ENCODE measurements at regions not wholly inside any gene's neighbourhood (a gene's known extent, or its start where the extent isn't known, plus 50 kb on each side); places are given as distances from the start of the nearest gene placed in this dataset.
"Not testable (repeated sequence)": the region's sequence is repeated elsewhere in the genome, so short reads cannot be mapped to it uniquely, and the experiment has no call there.

GRCh38 chr17:68693466-68693865, 92.3 kb upstream of the FAM20A start:
- no peak for DNase-seq
- in situ Hi-C loops (cut with HindIII; ENCODE audit: low pct_ligation_motif_present, low pct_unique_long_range_greater_than_20kb, low sequenced_read_pairs): no loop called here

- no peak for DNase-seq
- in situ Hi-C loops (cut with HindIII; ENCODE audit: low pct_ligation_motif_present, low pct_unique_long_range_greater_than_20kb, low sequenced_read_pairs): no loop called here
Observed at GRCh38 chr17:68686108-68686988, 85.2 kb upstream of the FAM20A start.

- no peak for DNase-seq
- in situ Hi-C loops (cut with HindIII; ENCODE audit: low pct_ligation_motif_present, low pct_unique_long_range_greater_than_20kb, low sequenced_read_pairs): no loop called here
Observed at GRCh38 chr17:68684949-68685357, 83.8 kb upstream of the FAM20A start.

GRCh38 chr17:68682903-68683302, 81.7 kb upstream of the FAM20A start:
- in situ Hi-C loops (cut with HindIII; ENCODE audit: low pct_ligation_motif_present, low pct_unique_long_range_greater_than_20kb, low sequenced_read_pairs): no loop called here
- DNase-seq: no peak

- in situ Hi-C loops (cut with HindIII; ENCODE audit: low pct_ligation_motif_present, low pct_unique_long_range_greater_than_20kb, low sequenced_read_pairs): no loop called here
- DNase-seq: no peak
Observed at GRCh38 chr17:68679882-68680281, 78.7 kb upstream of the FAM20A start.

GRCh38 chr17:68676856-68677255, 75.7 kb upstream of the FAM20A start:
- DNase-seq: no peak
- in situ Hi-C loops (cut with HindIII; ENCODE audit: low pct_ligation_motif_present, low pct_unique_long_range_greater_than_20kb, low sequenced_read_pairs): no loop called here

- no peak for DNase-seq
- in situ Hi-C loops (cut with HindIII; ENCODE audit: low pct_ligation_motif_present, low pct_unique_long_range_greater_than_20kb, low sequenced_read_pairs): no loop called here
Observed at GRCh38 chr17:68675723-68676122, 74.6 kb upstream of the FAM20A start.

- in situ Hi-C loops (cut with HindIII; ENCODE audit: low pct_ligation_motif_present, low pct_unique_long_range_greater_than_20kb, low sequenced_read_pairs): no loop called here
- no peak for DNase-seq
Observed at GRCh38 chr17:68674029-68674925, 73.1 kb upstream of the FAM20A start.

- in situ Hi-C loops (cut with HindIII; ENCODE audit: low pct_ligation_motif_present, low pct_unique_long_range_greater_than_20kb, low sequenced_read_pairs): no loop called here
- no peak for DNase-seq
Observed at GRCh38 chr17:68670967-68671693, 70.0 kb upstream of the FAM20A start.

- in situ Hi-C loops (cut with HindIII; ENCODE audit: low pct_ligation_motif_present, low pct_unique_long_range_greater_than_20kb, low sequenced_read_pairs); DNase-seq: not testable (repeated sequence)
Observed at GRCh38 chr17:68666438-68666837, 65.3 kb upstream of the FAM20A start.

GRCh38 chr17:68665373-68665772, 64.2 kb upstream of the FAM20A start:
- in situ Hi-C loops (cut with HindIII; ENCODE audit: low pct_ligation_motif_present, low pct_unique_long_range_greater_than_20kb, low sequenced_read_pairs): no loop called here
- DNase-seq: no peak

GRCh38 chr17:68662479-68662878, 61.3 kb upstream of the FAM20A start:
- no peak for DNase-seq
- in situ Hi-C loops (cut with HindIII; ENCODE audit: low pct_ligation_motif_present, low pct_unique_long_range_greater_than_20kb, low sequenced_read_pairs): no loop called here

GRCh38 chr17:68662037-68662432, 60.9 kb upstream of the FAM20A start:
- DNase-seq: no peak
- in situ Hi-C loops (cut with HindIII; ENCODE audit: low pct_ligation_motif_present, low pct_unique_long_range_greater_than_20kb, low sequenced_read_pairs): no loop called here

GRCh38 chr17:68661265-68662036, 60.3 kb upstream of the FAM20A start:
- no peak for DNase-seq
- in situ Hi-C loops (cut with HindIII; ENCODE audit: low pct_ligation_motif_present, low pct_unique_long_range_greater_than_20kb, low sequenced_read_pairs): no loop called here

- in situ Hi-C loops (cut with HindIII; ENCODE audit: low pct_ligation_motif_present, low pct_unique_long_range_greater_than_20kb, low sequenced_read_pairs): no loop called here
- DNase-seq: no peak
Observed at GRCh38 chr17:68660302-68660701, 59.1 kb upstream of the FAM20A start.

- no peak for DNase-seq
- in situ Hi-C loops (cut with HindIII; ENCODE audit: low pct_ligation_motif_present, low pct_unique_long_range_greater_than_20kb, low sequenced_read_pairs): no loop called here
Observed at GRCh38 chr17:68658999-68659780, 58.0 kb upstream of the FAM20A start.

- no peak for DNase-seq
- in situ Hi-C loops (cut with HindIII; ENCODE audit: low pct_ligation_motif_present, low pct_unique_long_range_greater_than_20kb, low sequenced_read_pairs): no loop called here
Observed at GRCh38 chr17:68657576-68657975, 56.4 kb upstream of the FAM20A start.

- in situ Hi-C loops (cut with HindIII; ENCODE audit: low pct_ligation_motif_present, low pct_unique_long_range_greater_than_20kb, low sequenced_read_pairs): no loop called here
Observed at GRCh38 chr17:68657166-68657565, 56.0 kb upstream of the FAM20A start.

More at GRCh38 chr17:68657166-68657565, 56.0 kb upstream of the FAM20A start:
- DNase-seq: no peak
